ENCODE measurements at regions not wholly inside any gene's neighbourhood (a gene's known extent, or its start where the extent isn't known, plus 50 kb on each side); places are given as distances from the start of the nearest gene placed in this dataset.

GRCh38 chr18:39448942-39449341, 1883.3 kb upstream of the CELF4 start:
- no peak for TF ChIP-seq CTCF (IDR thresholded peaks at IDR 0.05)
- TF ChIP-seq EZH2phosphoT487 (IDR thresholded peaks at IDR 0.05) = no peak
